CD4-positive, alpha-beta memory T cell (primary cell): ENCODE measurements at regions not wholly inside any gene's neighbourhood (a gene's known extent, or its start where the extent isn't known, plus 50 kb on each side); places are given as distances from the start of the nearest gene placed in this dataset.

Experiments used
- CTCF ChIA-PET: fragments of 350-600 bp; sonication (Branson Sonifier 250); formaldehyde crosslinking; loops from one replicate; lab custom pipeline; 2021; ENCODE audit warnings: inconsistent platforms; ENCODE audit not compliant: partially characterized antibody; lab: Charles Lee
- POLR2A ChIA-PET: fragments of 350-600 bp; sonication (Branson Sonifier 250); formaldehyde crosslinking; loops from one replicate; lab custom pipeline; 2021; ENCODE audit not compliant: partially characterized antibody; lab: Charles Lee
- DNase-seq, 5 donors: peaks; one replicate each; pipeline versions ENCODE4 v3.0.0 to v3.0.0-alpha.2; 2020 to 2022; ENCODE audit warnings: mixed read lengths in 1 of 5
- H3K27ac ChIP-seq: one replicate; pipeline ENCODE4 v1.7.0; 2013; ENCODE audit warnings: low read depth, low read length
- H3K27me3 ChIP-seq: 2 replicates; pipeline ENCODE4 v1.7.0; 2013; ENCODE audit warnings: mild to moderate bottlenecking, low read length, moderate library complexity; ENCODE audit not compliant: insufficient read depth
- H3K36me3 ChIP-seq: 2 replicates; pipeline ENCODE4 v1.7.0; 2013; ENCODE audit warnings: mild to moderate bottlenecking, low read length, moderate library complexity; ENCODE audit not compliant: insufficient read depth
- H3K4me1 ChIP-seq: 2 replicates; pipeline ENCODE4 v1.7.0; 2013; ENCODE audit warnings: mild to moderate bottlenecking, low read length, moderate library complexity; ENCODE audit not compliant: insufficient read depth
- H3K4me3 ChIP-seq, 2 donors: one replicate each; pipeline ENCODE4 v1.7.0; 2013; ENCODE audit warnings: low read length in 2 of 2, mild to moderate bottlenecking in 1 of 2
- H3K9me3 ChIP-seq, 2 donors: one replicate each; pipeline ENCODE4 v1.7.0; 2013; ENCODE audit warnings: low read length in 2 of 2, control low read depth in 1 of 2; ENCODE audit not compliant: control insufficient read depth in 1 of 2
- H3K27ac Mint-ChIP-seq, 7 donors: one replicate each; pipeline ENCODE4 v1.8.0; 2020 to 2021; ENCODE audit warnings: mixed read lengths in 7 of 7, mild to moderate bottlenecking in 6 of 7, inconsistent platforms in 3 of 7, moderate library complexity in 3 of 7
- H3K27me3 Mint-ChIP-seq, 2 donors: one replicate each; pipeline ENCODE4 v1.8.0; 2020 to 2021; ENCODE audit warnings: mixed read lengths in 2 of 2
- H3K36me3 Mint-ChIP-seq, 2 donors: one replicate each; pipeline ENCODE4 v1.8.0; 2020 to 2021; ENCODE audit warnings: mixed read lengths in 2 of 2, inconsistent platforms in 1 of 2, mild to moderate bottlenecking in 1 of 2
- H3K4me1 Mint-ChIP-seq, 4 donors: one replicate each; pipeline ENCODE4 v1.8.0; 2020 to 2021; ENCODE audit warnings: mixed read lengths in 4 of 4, mild to moderate bottlenecking in 1 of 4
- H3K4me3 Mint-ChIP-seq, 8 donors: one replicate each; pipeline ENCODE4 v1.8.0; 2020 to 2021; ENCODE audit warnings: mixed read lengths in 8 of 8, mild to moderate bottlenecking in 7 of 8, moderate library complexity in 6 of 8, inconsistent platforms in 3 of 8
- H3K9me3 Mint-ChIP-seq, 8 donors: one replicate each; pipeline ENCODE4 v1.8.0; 2020 to 2021; ENCODE audit warnings: mixed read lengths in 8 of 8, mild to moderate bottlenecking in 5 of 8, inconsistent platforms in 3 of 8, moderate library complexity in 1 of 8
- intact Hi-C: fragments of 100-400 bp; cut with micrococcal nuclease; formaldehyde crosslinking; loops from one replicate; pipeline ENCODE4 v1.15.1; 2023

DNA sequence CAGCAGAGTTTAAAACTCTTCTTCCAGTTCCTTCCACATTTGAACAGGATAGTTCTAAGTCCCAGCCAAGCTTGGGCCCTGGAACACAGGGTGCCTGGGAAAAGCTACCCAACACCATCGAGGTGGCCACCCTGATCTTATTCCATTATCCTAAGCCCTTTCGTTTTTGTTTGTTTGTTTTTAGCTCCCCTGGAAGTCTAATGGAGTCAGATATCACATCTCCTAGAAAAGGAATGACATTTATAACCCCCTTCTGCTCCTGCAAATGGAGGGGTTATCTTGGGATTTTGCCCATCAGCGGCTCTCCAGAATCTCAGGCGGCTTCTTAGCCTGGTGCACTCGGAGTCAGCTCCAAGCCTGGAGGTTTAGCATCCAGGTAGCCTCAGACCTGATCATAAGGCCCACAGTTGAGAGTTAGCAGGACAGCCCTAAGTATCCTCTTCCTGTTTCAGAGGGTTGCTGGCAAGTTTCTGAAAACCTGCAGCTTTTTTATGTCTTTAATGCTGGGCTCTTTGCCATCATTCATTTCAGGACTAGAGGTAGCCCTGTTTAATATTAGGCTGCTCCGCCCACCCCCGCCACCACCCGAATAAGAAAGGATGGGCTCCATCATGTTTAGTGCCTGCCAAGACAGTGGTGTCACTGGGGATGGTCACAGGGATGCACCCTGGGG lies 230.0 kb upstream of the LNX1 start:
- peaks cover 0 to 2% of the 10 kb centered on the region in 2 donors for H3K27me3 Mint-ChIP-seq
- ChIA-PET POLR2A (no interaction called here), CTCF (no interaction called here)
- no peaks in the 10 kb centered on the region for H3K36me3 ChIP-seq
- H3K4me3 Mint-ChIP-seq, result no peak overlapping the region
- H3K9me3 Mint-ChIP-seq, result peaks cover 0 to 7% (median under 1%) of the 10 kb centered on the region in 8 donors
- no peaks in the 10 kb centered on the region for H3K36me3 Mint-ChIP-seq
- H3K27ac ChIP-seq, result no peak overlapping the region
- H3K27me3 ChIP-seq, result no peaks in the 10 kb centered on the region
- H3K9me3 ChIP-seq, result no peaks in the 10 kb centered on the region
- no peak overlapping the region for H3K27ac Mint-ChIP-seq
- no peak overlapping the region for H3K4me3 ChIP-seq
- no peak for DNase-seq
- no peaks in the 10 kb centered on the region for H3K4me1 Mint-ChIP-seq
- no peaks in the 10 kb centered on the region for H3K4me1 ChIP-seq
- intact Hi-C loops, result no loop called here

GRCh38 chr4:53818104-53818503 lies 226.8 kb upstream of the LNX1 start:
- Mint-ChIP-seq H3K27ac (no peak overlapping the region), H3K9me3 (peaks cover 0 to 4% (median 0%) of the 10 kb centered on the region in 8 donors), H3K4me3 (no peak overlapping the region), H3K4me1 (no peaks in the 10 kb centered on the region), H3K36me3 (no peaks in the 10 kb centered on the region), H3K27me3 (peaks cover 4 to 6% of the 10 kb centered on the region in 2 donors)
- no peaks in the 10 kb centered on the region for H3K9me3 ChIP-seq
- H3K27me3 ChIP-seq, result no peaks in the 10 kb centered on the region
- no peak for DNase-seq
- intact Hi-C loops, result no loop called here
- H3K4me1 ChIP-seq, result no peaks in the 10 kb centered on the region
- no peak overlapping the region for H3K4me3 ChIP-seq
- POLR2A ChIA-PET, result no interaction called here
- CTCF ChIA-PET, result no interaction called here
- H3K27ac ChIP-seq, result no peak overlapping the region
- H3K36me3 ChIP-seq, result no peaks in the 10 kb centered on the region

DNA sequence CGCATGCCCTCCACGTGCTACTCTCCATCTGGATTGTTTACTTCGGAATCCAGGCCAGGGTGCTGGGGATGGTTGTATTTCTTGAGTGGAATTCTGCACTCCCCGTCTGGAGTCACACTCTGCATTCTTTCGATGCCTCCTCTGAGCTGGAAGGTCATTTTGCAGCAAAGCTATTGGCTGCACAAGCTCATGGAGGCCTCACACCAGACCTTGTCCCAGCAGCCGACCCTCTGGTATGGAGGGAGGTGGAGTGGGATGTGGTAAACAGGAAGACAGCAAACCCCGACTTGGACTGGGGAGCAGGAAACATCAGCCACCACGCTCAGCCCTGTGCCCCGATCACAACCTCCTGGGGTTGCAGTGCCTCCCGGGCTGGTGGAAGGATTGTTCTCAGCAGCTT lies 225.3 kb upstream of the LNX1 start:
- intact Hi-C loops, result no loop called here
- Mint-ChIP-seq H3K36me3 (no peaks in the 10 kb centered on the region), H3K9me3 (peaks cover 0 to 4% (median 0%) of the 10 kb centered on the region in 8 donors), H3K27me3 (peaks cover 4 to 6% of the 10 kb centered on the region in 2 donors), H3K27ac (no peak overlapping the region), H3K4me3 (no peak overlapping the region), H3K4me1 (no peaks in the 10 kb centered on the region)
- no peak overlapping the region for H3K4me3 ChIP-seq
- ChIA-PET CTCF (no interaction called here), POLR2A (no interaction called here)
- DNase-seq, result no peak
- H3K9me3 ChIP-seq, result no peaks in the 10 kb centered on the region
- no peaks in the 10 kb centered on the region for H3K27me3 ChIP-seq
- H3K4me1 ChIP-seq, result no peaks in the 10 kb centered on the region
- H3K36me3 ChIP-seq, result no peaks in the 10 kb centered on the region
- H3K27ac ChIP-seq, result no peak overlapping the region

DNA sequence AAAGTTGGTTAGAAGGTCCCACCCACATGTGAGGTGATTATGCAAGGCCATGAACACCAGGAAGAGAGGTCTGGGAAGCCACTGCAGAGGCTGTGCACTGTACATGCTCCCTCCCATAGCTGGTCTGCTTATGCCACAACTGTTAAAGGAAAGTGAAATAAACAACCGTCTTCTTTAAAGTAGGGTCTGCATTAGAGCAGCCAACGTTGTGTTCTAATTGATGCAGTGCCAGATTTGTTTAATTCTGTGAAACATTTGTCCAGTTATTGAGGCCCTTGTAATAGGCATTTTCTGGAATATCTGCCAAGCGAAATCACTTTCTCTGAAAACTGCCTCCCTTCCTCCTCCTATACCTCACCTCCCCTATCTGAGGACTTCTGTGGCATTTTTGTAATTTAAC lies 224.0 kb upstream of the LNX1 start:
- ChIA-PET CTCF (no interaction called here), POLR2A (no interaction called here)
- Mint-ChIP-seq H3K9me3 (peaks cover 0 to 4% (median 0%) of the 10 kb centered on the region in 8 donors), H3K36me3 (no peaks in the 10 kb centered on the region), H3K27me3 (peaks cover 4 to 6% of the 10 kb centered on the region in 2 donors), H3K4me1 (no peaks in the 10 kb centered on the region), H3K27ac (no peak overlapping the region), H3K4me3 (no peak overlapping the region)
- intact Hi-C loops, result no loop called here
- DNase-seq, result no peak
- no peaks in the 10 kb centered on the region for H3K4me1 ChIP-seq
- H3K9me3 ChIP-seq, result no peaks in the 10 kb centered on the region
- no peaks in the 10 kb centered on the region for H3K27me3 ChIP-seq
- H3K36me3 ChIP-seq, result no peaks in the 10 kb centered on the region
- no peak overlapping the region for H3K27ac ChIP-seq
- H3K4me3 ChIP-seq, result no peak overlapping the region

GRCh38 chr4:53813998-53814397 lies 222.7 kb upstream of the LNX1 start:
- H3K4me1 Mint-ChIP-seq, result no peaks in the 10 kb centered on the region
- H3K36me3 ChIP-seq, result no peaks in the 10 kb centered on the region

GRCh38 chr4:53810643-53811042 lies 219.4 kb upstream of the LNX1 start:
- DNase-seq, result no peak
- intact Hi-C loops, result no loop called here
- Histone ChIP-seq H3K4me3 (no peak overlapping the region), H3K27me3 (no peaks in the 10 kb centered on the region), H3K27ac (no peak overlapping the region), H3K36me3 (no peaks in the 10 kb centered on the region), H3K9me3 (no peaks in the 10 kb centered on the region), H3K4me1 (no peaks in the 10 kb centered on the region)
- Mint-ChIP-seq H3K9me3 (peaks cover 0 to 2% (median 0%) of the 10 kb centered on the region in 8 donors), H3K27ac (no peak overlapping the region), H3K4me3 (no peak overlapping the region), H3K4me1 (no peaks in the 10 kb centered on the region), H3K27me3 (peaks cover 3 to 7% of the 10 kb centered on the region in 2 donors), H3K36me3 (no peaks in the 10 kb centered on the region)
- ChIA-PET POLR2A (no interaction called here), CTCF (no interaction called here)

More at GRCh38 chr4:53813998-53814397, 222.7 kb upstream of the LNX1 start:
- no peaks in the 10 kb centered on the region for H3K27me3 ChIP-seq
- no peaks in the 10 kb centered on the region for H3K36me3 Mint-ChIP-seq
- POLR2A ChIA-PET, result no interaction called here
- H3K4me1 ChIP-seq, result no peaks in the 10 kb centered on the region
- H3K4me3 ChIP-seq, result no peak overlapping the region
- H3K27ac ChIP-seq, result no peak overlapping the region
- no peak overlapping the region for H3K27ac Mint-ChIP-seq
- CTCF ChIA-PET, result no interaction called here
- intact Hi-C loops, result no loop called here
- H3K27me3 Mint-ChIP-seq, result peaks cover 4 to 6% of the 10 kb centered on the region in 2 donors
- no peak overlapping the region for H3K4me3 Mint-ChIP-seq
- H3K9me3 Mint-ChIP-seq, result peaks cover 0 to 4% (median 0%) of the 10 kb centered on the region in 8 donors
- no peaks in the 10 kb centered on the region for H3K9me3 ChIP-seq
- no peak for DNase-seq

- Mint-ChIP-seq H3K27me3 (peaks cover 1 to 7% of the 10 kb centered on the region in 2 donors), H3K27ac (no peak overlapping the region), H3K4me3 (no peak overlapping the region), H3K36me3 (no peaks in the 10 kb centered on the region), H3K9me3 (peaks cover 0 to 2% (median 0%) of the 10 kb centered on the region in 8 donors), H3K4me1 (no peaks in the 10 kb centered on the region)
- no peaks in the 10 kb centered on the region for H3K9me3 ChIP-seq
- intact Hi-C loops, result no loop called here
- no peak overlapping the region for H3K27ac ChIP-seq
- no peaks in the 10 kb centered on the region for H3K4me1 ChIP-seq
- H3K4me3 ChIP-seq, result no peak overlapping the region
- no peaks in the 10 kb centered on the region for H3K27me3 ChIP-seq
- DNase-seq, result no peak
- ChIA-PET POLR2A (no interaction called here), CTCF (no interaction called here)
- H3K36me3 ChIP-seq, result no peaks in the 10 kb centered on the region
Measured at GRCh38 chr4:53809816-53810215, 218.5 kb upstream of the LNX1 start.
